GM12878 (cell line): ENCODE measurements at regions not wholly inside any gene's neighbourhood (a gene's known extent, or its start where the extent isn't known, plus 50 kb on each side); places are given as distances from the start of the nearest gene placed in this dataset.

Source experiments
- ATAC-seq: fragments of 200-7000 bp; cut with Tn5 transposase; 3 replicates; pipeline ENCODE4 v1.9.1; 2020; ENCODE audit warnings: mild to moderate bottlenecking, moderate library complexity
- BruUV-seq: library from RNA; stranded (reverse); fragments of 400-500 nt; replicated peaks from 2 replicates; lab custom pipeline; 2021; lab: Mats Ljungman, UMichigan
- CTCF ChIA-PET: fragments of 300-600 bp; sonication (Branson Sonifier 250); formaldehyde crosslinking; extraction: SDS; loops from one replicate; lab custom pipeline; 2021; ENCODE audit warnings: inconsistent platforms; lab: Yijun Ruan, JAX
- POLR2A ChIA-PET: fragments of 350-600 bp; formaldehyde crosslinking; extraction: SDS; loops from one replicate; lab custom pipeline; 2021; ENCODE audit warnings: inconsistent platforms; lab: Charles Lee
- RAD21 ChIA-PET: fragments of 300-600 bp; sonication (Branson Sonifier 250); formaldehyde crosslinking; loops from one replicate; lab custom pipeline; 2023; ENCODE audit warnings: antibody characterized with exemption; ENCODE audit not compliant: unreplicated experiment; lab: Charles Lee
- SMC1A ChIA-PET: fragments of 300-600 bp; sonication (Branson Sonifier 250); formaldehyde crosslinking; loops from one replicate; lab custom pipeline; 2023; ENCODE audit not compliant: unreplicated experiment, uncharacterized antibody; lab: Charles Lee
- DNase-seq: peaks from one replicate; pipeline ENCODE4 v3.0.0-alpha.2; 2011; ENCODE audit warnings: low read depth, low spot score
- FAIRE-seq: peaks from 3 replicates; lab custom pipeline; 2011; peaks lifted over from hg19 to GRCh38; lab: Jason Lieb, UNC
- H2AFZ ChIP-seq: 2 replicates; pipeline ENCODE4 v1.6.0; 2011; ENCODE audit warnings: low read depth, low read length, control low read depth; ENCODE audit not compliant: control insufficient read depth
- H3K27ac ChIP-seq: 2 replicates; pipeline ENCODE4 v1.5.1; 2011; ENCODE audit warnings: control low read depth; ENCODE audit not compliant: control insufficient read depth, insufficient read depth
- H3K27me3 ChIP-seq, 2 experiments: replicated peaks in 1 of 2; 2 replicates each; pipeline versions ENCODE4 v1.6.0 to v1.6.1; 2011; ENCODE audit warnings: low read length in 1 of 2; ENCODE audit not compliant: control insufficient read depth in 2 of 2, insufficient read depth in 2 of 2
- H3K36me3 ChIP-seq, 2 experiments: 2 replicates each; pipeline ENCODE4 v1.5.1; 2011; ENCODE audit warnings: low read length in 1 of 2; ENCODE audit not compliant: control insufficient read depth in 2 of 2, insufficient read depth in 2 of 2
- H3K4me1 ChIP-seq: 2 replicates; pipeline ENCODE4 v1.6.1; 2011; ENCODE audit warnings: mild to moderate bottlenecking, low read length, moderate library complexity, mixed read lengths; ENCODE audit not compliant: control insufficient read depth, insufficient read depth
- H3K4me2 ChIP-seq: 2 replicates; pipeline ENCODE4 v1.6.0; 2011; ENCODE audit warnings: control low read depth; ENCODE audit not compliant: control insufficient read depth, insufficient read depth
- H3K4me3 ChIP-seq: fragments of 200-600 bp; sonication (generic); 2 replicates; pipeline ENCODE4 v1.5.1; 2016
- H3K79me2 ChIP-seq: 2 replicates; pipeline ENCODE4 v1.6.0; 2011; ENCODE audit warnings: low read length; ENCODE audit not compliant: control insufficient read depth, insufficient read depth
- H3K9ac ChIP-seq: 2 replicates; pipeline ENCODE4 v1.8.0; 2011; ENCODE audit warnings: low read length, control low read depth, mixed read lengths; ENCODE audit not compliant: control insufficient read depth, insufficient read depth
- H3K9me3 ChIP-seq: replicated peaks from 3 replicates; pipeline ENCODE4 v1.5.1; 2011; ENCODE audit warnings: mild to moderate bottlenecking, low read length; ENCODE audit not compliant: control insufficient read depth, insufficient read depth
- H4K20me1 ChIP-seq: 2 replicates; pipeline ENCODE4 v1.6.0; 2011; ENCODE audit not compliant: control insufficient read depth, insufficient read depth
- ATF7 ChIP-seq: fragments of 450-650 bp; IDR thresholded peaks from 2 replicates; pipeline ENCODE4 v1.6.1; 2016; ENCODE audit warnings: low read depth, mild to moderate bottlenecking
- BMI1 ChIP-seq: fragments of 450-650 bp; IDR thresholded peaks from 2 replicates; pipeline ENCODE4 v1.6.1; 2016; ENCODE audit warnings: mild to moderate bottlenecking, moderate library complexity, borderline replicate concordance
- CREM ChIP-seq: IDR thresholded peaks from 2 replicates; pipeline ENCODE4 v1.6.1; 2014; ENCODE audit warnings: antibody characterized with exemption, low read depth
- EP300 ChIP-seq, 2 experiments: fragments of 150-350 bp in 1 of 2; IDR thresholded peaks; 2 replicates each; pipeline ENCODE4 v1.6.1; 2011 to 2012; ENCODE audit warnings: low read depth in 2 of 2, low read length in 2 of 2, borderline replicate concordance in 1 of 2, improper control_type of control experiment in 1 of 2, inconsistent platforms in 1 of 2; ENCODE audit not compliant: control insufficient read depth in 1 of 2
- FOXM1 ChIP-seq: IDR thresholded peaks from 2 replicates; pipeline ENCODE4 v1.6.1; 2012; ENCODE audit warnings: low read depth, mild to moderate bottlenecking, inconsistent platforms, low read length, moderate library complexity
- IKZF2 ChIP-seq, 2 experiments: fragments of 450-650 bp; IDR thresholded peaks; 2 replicates each; pipeline ENCODE4 v1.6.1; 2017; ENCODE audit warnings: mild to moderate bottlenecking in 2 of 2, moderate library complexity in 2 of 2
- LARP7 ChIP-seq: fragments of 450-650 bp; IDR thresholded peaks from 2 replicates; pipeline ENCODE4 v1.6.1; 2017; ENCODE audit warnings: mild to moderate bottlenecking
- MTA2 ChIP-seq: fragments of 450-650 bp; IDR thresholded peaks from 2 replicates; pipeline ENCODE4 v1.6.1; 2016; ENCODE audit warnings: low read depth, mild to moderate bottlenecking, moderate library complexity
- NFYA ChIP-seq: IDR thresholded peaks from 2 replicates; pipeline ENCODE4 v1.6.1; 2011; ENCODE audit warnings: low read depth, mild to moderate bottlenecking, low read length, improper control_type of control experiment, borderline replicate concordance
- SIX5 ChIP-seq: IDR thresholded peaks from 2 replicates; pipeline ENCODE4 v1.6.1; 2011; ENCODE audit warnings: mild to moderate bottlenecking, low read depth, low read length, moderate library complexity; ENCODE audit not compliant: severe bottlenecking
- SMC3 ChIP-seq: IDR thresholded peaks from 2 replicates; pipeline ENCODE4 v1.6.1; 2011; ENCODE audit warnings: low read length, improper control_type of control experiment, borderline replicate concordance
- SP1 ChIP-seq: IDR thresholded peaks from one replicate; pipeline ENCODE4 v1.6.1; 2011; ENCODE audit warnings: low read depth, low read length
- SPI1 ChIP-seq: IDR thresholded peaks from 2 replicates; pipeline ENCODE4 v1.6.1; 2011; ENCODE audit warnings: low read depth, mild to moderate bottlenecking, low read length, moderate library complexity, borderline replicate concordance; ENCODE audit not compliant: insufficient read depth
- YY1 ChIP-seq: IDR thresholded peaks from 2 replicates; pipeline ENCODE4 v1.6.1; 2011; ENCODE audit warnings: low read depth, mild to moderate bottlenecking, low read length
- ZNF217 ChIP-seq: fragments of 450-650 bp; IDR thresholded peaks from 2 replicates; pipeline ENCODE4 v1.6.1; 2017; ENCODE audit warnings: antibody characterized with exemption, mild to moderate bottlenecking
- ZZZ3 ChIP-seq: IDR thresholded peaks from 2 replicates; pipeline ENCODE4 v1.6.1; 2011; ENCODE audit warnings: low read depth; ENCODE audit not compliant: control insufficient read depth, insufficient read length
- WGBS: methylation state at CpG from one replicate; pipeline ENCODE4 v1.1.6; 2016; ENCODE audit warnings: low lambda C conversion rate; ENCODE audit not compliant: insufficient replicate concordance, insufficient coverage; ENCODE audit errors: missing lambda C conversion rate; 5-methylcytosine and 5-hydroxymethylcytosine counted together
- in situ Hi-C: fragments of 300-500 bp; cut with MboI; formaldehyde crosslinking; loops from 9 replicates; pipeline ENCODE4 v1.14.3; 2018; ENCODE audit warnings: mixed read lengths
- intact Hi-C: fragments of 100-400 bp; cut with micrococcal nuclease; formaldehyde crosslinking; loops from one replicate; pipeline ENCODE4 v1.14.2; 2022; ENCODE audit not compliant: unreplicated experiment

DNA sequence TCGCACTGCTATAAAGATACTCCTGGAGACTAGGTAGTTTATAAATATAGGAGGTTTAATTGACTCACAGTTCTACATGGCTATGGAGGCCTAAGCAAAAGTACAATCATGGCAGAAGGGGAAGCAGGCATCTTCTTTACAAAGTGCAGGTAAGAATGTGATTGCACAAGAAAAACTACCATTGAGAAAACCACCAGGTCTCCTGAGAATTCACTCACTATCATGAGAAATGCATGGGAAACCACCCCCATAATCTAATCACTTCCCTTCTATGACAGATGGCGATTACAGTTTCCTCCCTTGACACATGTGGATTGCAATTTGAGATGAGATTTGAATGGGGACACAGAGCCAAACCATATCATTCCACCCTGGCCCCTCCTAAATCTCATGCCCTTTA is 121.2 kb upstream of the ST8SIA4 start (continued):
- no peak for TF ChIP-seq SIX5
- no peak for TF ChIP-seq SP1
- TF ChIP-seq YY1: no peak
- no peak for TF ChIP-seq SMC3
- TF ChIP-seq NFYA: no peak
- TF ChIP-seq BMI1: no peak
- no peak for TF ChIP-seq ZZZ3
- no peak for TF ChIP-seq ZNF217
- TF ChIP-seq CREM: no peak
- TF ChIP-seq SPI1: peak; percentile 17; the same call in 1 of the 2 replicates
- no peak; a peak in 1 of 4 replicates for TF ChIP-seq EP300 (IDR thresholded peaks at IDR 0.05; ENCODE audit: borderline replicate concordance in 1 of 2, control insufficient read depth in 1 of 2, low read depth in 2 of 2, low read length in 2 of 2)

DNA sequence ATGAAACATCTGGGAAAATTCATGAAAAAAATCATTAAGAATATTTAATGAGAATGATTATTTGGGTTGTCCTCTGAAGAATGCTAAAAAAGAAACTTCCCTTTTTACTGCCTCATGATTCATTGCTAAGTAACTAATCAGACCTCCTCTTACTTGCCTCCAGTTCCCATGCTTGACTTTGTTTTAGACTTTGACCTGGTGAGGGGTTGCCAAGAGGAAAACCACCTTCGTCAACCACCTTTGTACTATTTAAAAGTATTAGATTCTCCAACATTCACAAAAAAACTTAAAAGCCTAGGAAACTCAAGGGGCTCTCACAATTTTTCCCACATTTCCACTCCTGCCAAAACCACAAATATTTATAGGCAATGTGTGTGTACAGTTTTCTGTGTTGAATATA is 115.2 kb upstream of the ST8SIA4 start:
- Histone ChIP-seq H3K9me3 (no peaks in the 10 kb centered on the region), H4K20me1 (no peaks in the 10 kb centered on the region)
- SMC1A ChIA-PET: interaction anchor here (0.7 to 1.7 kb wide), 4 partner anchors 9 to 117 kb away, joined by 3 to 6 read pairs (median 3); partner anchors contain the start of gene ST8SIA4
- in situ Hi-C loops: no loop called here
- POLR2A ChIA-PET: no interaction called here
- WGBS: 100% methylated on average over 1 of the region's 1 CpG
- CTCF ChIA-PET: interaction anchor here (0.9 kb wide), 1 partner anchor 541 kb away, joined by 3 read pairs; no protein-coding TSS in a partner anchor
- peak; percentile 29 to 33; a peak in 2 of 4 replicates for TF ChIP-seq IKZF2 (IDR thresholded peaks at IDR 0.05)
- TF ChIP-seq LARP7: no peak
- no peak for TF ChIP-seq FOXM1
- TF ChIP-seq ATF7: peak; percentile 22; the same call in 1 of the 2 replicates
- TF ChIP-seq MTA2: no peak
- TF ChIP-seq, all 136 proteins: peak for 2
- H3K9ac ChIP-seq: no peak overlapping the region
- H3K27me3 ChIP-seq: no peaks in the 10 kb centered on the region
- no peaks in the 10 kb centered on the region for H3K36me3 ChIP-seq
- intact Hi-C loops: no loop called here
- RAD21 ChIA-PET: interaction anchor here (1.1 kb wide), 1 partner anchor 27 kb away, joined by 3 read pairs; no protein-coding TSS in a partner anchor
- H3K79me2 ChIP-seq: no peaks in the 10 kb centered on the region
- H3K4me1 ChIP-seq: no peaks in the 10 kb centered on the region
- no peak overlapping the region for H3K4me3 ChIP-seq
- ATAC-seq: peak; percentile 47; the same call in 1 of the 3 replicates
- DNase-seq: no peak
- no peak overlapping the region for H3K4me2 ChIP-seq
- peak; percentile 23 for FAIRE-seq
- H3K27ac ChIP-seq: no peak overlapping the region
- no TSS peak for BruUV-seq
- no peak overlapping the region for H2AFZ ChIP-seq
